B cell (primary cell): ENCODE measurements at regions not wholly inside any gene's neighbourhood (a gene's known extent, or its start where the extent isn't known, plus 50 kb on each side); places are given as distances from the start of the nearest gene placed in this dataset.

Experiments
- ATAC-seq: fragments of 200-7000 bp; cut with Tn5 transposase; one replicate; pipeline ENCODE4 v1.10.0; 2021; ENCODE audit warnings: low read depth, mild to moderate bottlenecking, moderate number of reproducible peaks, moderate library complexity
- CTCF ChIA-PET: fragments of 350-600 bp; sonication (Branson Sonifier 250); formaldehyde crosslinking; loops from one replicate; lab custom pipeline; 2021; ENCODE audit warnings: antibody characterized with exemption, inconsistent platforms; lab: Charles Lee
- POLR2A ChIA-PET: fragments of 350-600 bp; sonication (Branson Sonifier 250); formaldehyde crosslinking; loops from one replicate; lab custom pipeline; 2021; ENCODE audit warnings: antibody characterized with exemption; lab: Charles Lee
- DNase-seq: peaks from one replicate; pipeline ENCODE4 v3.0.0; 2013
- H2AFZ ChIP-seq: 2 replicates; pipeline ENCODE4 v1.6.1; 2012; ENCODE audit warnings: mild to moderate bottlenecking, low read depth, low read length; ENCODE audit not compliant: insufficient read depth, poor library complexity, severe bottlenecking
- H3K27ac ChIP-seq, 2 donors: 1 replicate in 1 of 2; 2 replicates in 1 of 2; pipeline ENCODE4 v1.5.1; 2012 to 2013; ENCODE audit warnings: low read length in 2 of 2, mild to moderate bottlenecking in 2 of 2, moderate library complexity in 1 of 2
- H3K27me3 ChIP-seq, 4 experiments: fragments of 200-600 bp in 1 of 4; sonication (generic) in 1 of 4; replicated peaks in 1 of 4; 1 replicate in 2 of 4; 2 replicates in 2 of 4; pipeline versions ENCODE4 v1.6.1 to v1.7.0; 2013 to 2016; ENCODE audit warnings: low read length in 3 of 4, mild to moderate bottlenecking in 2 of 4, mixed read lengths in 1 of 4, moderate library complexity in 1 of 4; ENCODE audit not compliant: insufficient read depth in 4 of 4, control insufficient read depth in 3 of 4; ENCODE audit errors: control extremely low read depth in 1 of 4
- H3K36me3 ChIP-seq, 2 experiments: replicated peaks in 1 of 2; 1 replicate in 1 of 2; 2 replicates in 1 of 2; pipeline versions ENCODE4 v1.6.1 to v1.7.1; 2013; ENCODE audit warnings: low read length in 1 of 2; ENCODE audit not compliant: insufficient read depth in 2 of 2, control insufficient read depth in 1 of 2; ENCODE audit errors: control extremely low read depth in 1 of 2, extremely low read depth in 1 of 2
- H3K4me1 ChIP-seq, 2 donors: fragments of 200-600 bp in 1 of 2; sonication (generic) in 1 of 2; 1 replicate in 1 of 2; 2 replicates in 1 of 2; pipeline versions ENCODE4 v1.5.1 to v1.6.1; 2013 to 2017; ENCODE audit warnings: low read length in 2 of 2; ENCODE audit not compliant: control insufficient read depth in 2 of 2, insufficient read depth in 2 of 2
- H3K4me2 ChIP-seq: replicated peaks from 2 replicates; pipeline ENCODE3; 2012; ENCODE audit warnings: mild to moderate bottlenecking, low read depth, low read length; ENCODE audit not compliant: poor library complexity, severe bottlenecking
- H3K4me3 ChIP-seq, 5 experiments: fragments of 200-600 bp in 1 of 5; sonication (generic) in 1 of 5; 1 replicate in 3 of 5; 2 replicates in 2 of 5; pipeline versions ENCODE4 v1.5.1 to v1.7.0; 2011 to 2016; ENCODE audit warnings: low read length in 4 of 5, mild to moderate bottlenecking in 4 of 5, low read depth in 2 of 5, control low read depth in 1 of 5, moderate library complexity in 1 of 5; ENCODE audit not compliant: insufficient read depth in 1 of 5; ENCODE audit errors: control extremely low read depth in 1 of 5, extremely low read depth in 1 of 5
- H3K79me2 ChIP-seq: fragments of 200-600 bp; sonication (generic); one replicate; pipeline ENCODE4 v1.6.0; 2016; ENCODE audit warnings: low read length; ENCODE audit not compliant: control insufficient read depth, insufficient read depth
- H3K9ac ChIP-seq: fragments of 200-600 bp; sonication (generic); 2 replicates; pipeline ENCODE4 v1.6.1; 2017; ENCODE audit warnings: mild to moderate bottlenecking, low read length, moderate library complexity
- H3K9me3 ChIP-seq, 3 donors: one replicate each; pipeline versions ENCODE4 v1.6.1 to v1.7.1; 2013; ENCODE audit warnings: low read length in 2 of 3; ENCODE audit not compliant: control insufficient read depth in 2 of 3, insufficient read depth in 1 of 3; ENCODE audit errors: control extremely low read depth in 1 of 3
- H4K20me1 ChIP-seq: 2 replicates; pipeline ENCODE4 v1.6.0; 2012; ENCODE audit warnings: mild to moderate bottlenecking, low read length; ENCODE audit not compliant: insufficient read depth, control insufficient read depth, poor library complexity, severe bottlenecking
- H3K27ac Mint-ChIP-seq: one replicate; pipeline ENCODE4 v1.8.0; 2021; ENCODE audit warnings: mixed read lengths
- H3K27me3 Mint-ChIP-seq: one replicate; pipeline ENCODE4 v1.8.0; 2021; ENCODE audit warnings: mixed read lengths
- H3K4me1 Mint-ChIP-seq: one replicate; pipeline ENCODE4 v1.8.0; 2021; ENCODE audit warnings: mixed read lengths
- H3K4me3 Mint-ChIP-seq: one replicate; pipeline ENCODE4 v1.8.0; 2021; ENCODE audit warnings: mixed read lengths
- H3K9me3 Mint-ChIP-seq: one replicate; pipeline ENCODE4 v1.8.0; 2022; ENCODE audit warnings: mixed read lengths; ENCODE audit not compliant: insufficient read depth
- EZH2 ChIP-seq: IDR thresholded peaks from 2 replicates; pipeline ENCODE4 v1.6.1; 2012; ENCODE audit warnings: borderline replicate concordance, low read depth, mild to moderate bottlenecking, moderate library complexity, low read length; ENCODE audit not compliant: insufficient read depth, poor library complexity, severe bottlenecking
- WGBS: methylation state at CpG from one replicate; pipeline ENCODE4 v1.1.5; 2013; ENCODE audit warnings: missing lambda C conversion rate; ENCODE audit not compliant: insufficient coverage; 5-methylcytosine and 5-hydroxymethylcytosine counted together
- intact Hi-C: fragments of 100-400 bp; cut with micrococcal nuclease; formaldehyde crosslinking; loops from one replicate; pipeline ENCODE4 v1.10.0; 2022
- TF ChIP-seq, protein P1 (sequence below): fragments of 200-600 bp; IDR thresholded peaks from one replicate; pipeline ENCODE4 v1.8.0; 2022; ENCODE audit warnings: antibody characterized with exemption, mild to moderate bottlenecking

DNA sequence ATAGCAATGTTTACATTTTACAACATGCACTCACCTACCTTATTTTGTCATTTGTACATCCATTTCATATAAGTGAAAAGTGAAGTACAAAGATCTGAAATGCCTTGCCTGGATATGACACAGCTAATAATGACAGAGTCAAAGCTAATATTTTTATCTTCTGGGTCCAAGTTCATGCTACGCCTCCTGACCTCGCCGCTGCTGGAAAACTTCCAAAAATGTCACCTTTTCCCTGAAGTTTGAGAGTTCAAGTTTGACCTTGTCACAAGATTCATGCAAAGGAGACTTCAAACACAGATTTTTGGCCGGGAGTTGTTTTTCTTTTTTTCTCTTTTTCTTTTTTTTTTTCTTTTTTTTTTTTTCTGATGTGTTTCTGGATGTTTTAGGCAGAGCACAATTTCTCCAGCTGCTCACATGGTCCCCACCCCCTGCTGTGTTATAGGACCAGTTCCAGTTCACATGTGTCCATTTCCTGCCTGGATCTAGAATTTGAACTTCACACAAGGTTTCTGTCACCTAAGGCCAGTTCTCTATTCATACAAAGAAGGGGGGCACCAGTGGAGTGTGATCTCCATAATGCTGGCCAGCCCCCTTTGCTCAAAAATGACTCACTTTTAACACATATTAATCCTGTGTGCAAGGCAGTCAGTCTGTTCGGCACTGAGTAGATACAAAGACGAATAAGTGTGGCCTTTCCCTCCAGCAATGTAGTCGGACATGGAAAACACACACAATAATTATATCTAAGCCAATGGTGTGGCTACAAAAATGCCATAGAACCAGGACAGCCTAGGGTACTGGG lies 546.8 kb downstream of the BUD13 start:
- Mint-ChIP-seq H3K4me1 (no peaks in the 10 kb centered on the region), H3K27ac (no peak overlapping the region), H3K27me3 (peaks cover 21% of the 10 kb centered on the region), H3K9me3 (no peaks in the 10 kb centered on the region), H3K4me3 (no peak overlapping the region)
- ChIA-PET POLR2A (no interaction called here), CTCF (interaction anchor here (0.7 kb wide), 1 partner anchor 13 kb away, joined by 3 read pairs; no protein-coding TSS in a partner anchor)
- ATAC-seq (no peak), DNase-seq (no peak)
- Histone ChIP-seq H3K9ac (no peak overlapping the region), H3K4me2 (no peak overlapping the region), H4K20me1 (no peaks in the 10 kb centered on the region), H3K79me2 (no peaks in the 10 kb centered on the region), H3K36me3 (no peaks in the 10 kb centered on the region), H2AFZ (no peak overlapping the region), H3K4me1 (no peaks in the 10 kb centered on the region), H3K9me3 (no peaks in the 10 kb centered on the region), H3K27ac (no peak overlapping the region), H3K4me3 (no peak overlapping the region), H3K27me3 (peaks cover 0 to 4% (median 0%) of the 10 kb centered on the region in 4 experiments)
- 85% methylated on average over 4 of the region's 7 CpGs for WGBS
- intact Hi-C loops: no loop called here
- TF ChIP-seq, protein P1, sequence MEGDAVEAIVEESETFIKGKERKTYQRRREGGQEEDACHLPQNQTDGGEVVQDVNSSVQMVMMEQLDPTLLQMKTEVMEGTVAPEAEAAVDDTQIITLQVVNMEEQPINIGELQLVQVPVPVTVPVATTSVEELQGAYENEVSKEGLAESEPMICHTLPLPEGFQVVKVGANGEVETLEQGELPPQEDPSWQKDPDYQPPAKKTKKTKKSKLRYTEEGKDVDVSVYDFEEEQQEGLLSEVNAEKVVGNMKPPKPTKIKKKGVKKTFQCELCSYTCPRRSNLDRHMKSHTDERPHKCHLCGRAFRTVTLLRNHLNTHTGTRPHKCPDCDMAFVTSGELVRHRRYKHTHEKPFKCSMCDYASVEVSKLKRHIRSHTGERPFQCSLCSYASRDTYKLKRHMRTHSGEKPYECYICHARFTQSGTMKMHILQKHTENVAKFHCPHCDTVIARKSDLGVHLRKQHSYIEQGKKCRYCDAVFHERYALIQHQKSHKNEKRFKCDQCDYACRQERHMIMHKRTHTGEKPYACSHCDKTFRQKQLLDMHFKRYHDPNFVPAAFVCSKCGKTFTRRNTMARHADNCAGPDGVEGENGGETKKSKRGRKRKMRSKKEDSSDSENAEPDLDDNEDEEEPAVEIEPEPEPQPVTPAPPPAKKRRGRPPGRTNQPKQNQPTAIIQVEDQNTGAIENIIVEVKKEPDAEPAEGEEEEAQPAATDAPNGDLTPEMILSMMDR: no peak
- TF ChIP-seq EZH2: no peak

- ATAC-seq: no peak
- Histone ChIP-seq H3K27ac (no peak overlapping the region), H3K27me3 (peaks cover 0 to 4% (median 0%) of the 10 kb centered on the region in 4 experiments), H4K20me1 (no peaks in the 10 kb centered on the region), H3K4me1 (no peaks in the 10 kb centered on the region), H3K4me2 (no peak overlapping the region), H3K79me2 (no peaks in the 10 kb centered on the region), H3K9ac (no peak overlapping the region), H3K4me3 (no peak overlapping the region), H3K9me3 (no peaks in the 10 kb centered on the region), H2AFZ (no peak overlapping the region), H3K36me3 (no peaks in the 10 kb centered on the region)
- no peaks in the 10 kb centered on the region for H3K4me1 Mint-ChIP-seq
- H3K4me3 Mint-ChIP-seq: no peak overlapping the region
- ChIA-PET POLR2A (no interaction called here), CTCF (interaction anchor here (0.7 kb wide), 1 partner anchor 13 kb away, joined by 3 read pairs; no protein-coding TSS in a partner anchor)
- DNase-seq: no peak
- 82% methylated on average over 6 of the region's 6 CpGs for WGBS
- intact Hi-C loops: no loop called here
- TF ChIP-seq EZH2: no peak
- TF ChIP-seq, protein P1: no peak
- H3K27me3 Mint-ChIP-seq: peaks cover 21% of the 10 kb centered on the region
- H3K9me3 Mint-ChIP-seq: no peaks in the 10 kb centered on the region
- H3K27ac Mint-ChIP-seq: no peak overlapping the region
Measured at GRCh38 chr11:116225236-116225635, 547.6 kb downstream of the BUD13 start.
